GM23248 (cell line): ENCODE measurements at regions not wholly inside any gene's neighbourhood (a gene's known extent, or its start where the extent isn't known, plus 50 kb on each side); places are given as distances from the start of the nearest gene placed in this dataset.

Experiments used
- EZH2 ChIP-seq: fragments of 200-600 bp; sonication (generic); IDR thresholded peaks from 2 replicates; pipeline ENCODE4 v1.6.1; 2018; ENCODE audit warnings: antibody characterized with exemption, mild to moderate bottlenecking; ENCODE audit not compliant: insufficient read depth, poor library complexity, severe bottlenecking
- EZH2phosphoT487 ChIP-seq: fragments of 200-600 bp; sonication (generic); IDR thresholded peaks from 2 replicates; pipeline ENCODE4 v1.6.1; 2018; ENCODE audit warnings: antibody characterized with exemption, moderate library complexity, mild to moderate bottlenecking, low read depth; ENCODE audit not compliant: insufficient read depth

GRCh38 chr13:73757481-73758233 is 376.5 kb downstream of the KLF12 start:
- TF ChIP-seq EZH2 (no peak), EZH2phosphoT487 (no peak)
